Psoas muscle (tissue), 7 donors: ENCODE measurements at regions not wholly inside any gene's neighbourhood (a gene's known extent, or its start where the extent isn't known, plus 50 kb on each side); places are given as distances from the start of the nearest gene placed in this dataset.
A peak's percentile ranks its signal among the peaks of the same experiment; 100 is the strongest.
"Not testable (repeated sequence)": the region's sequence is repeated elsewhere in the genome, so short reads cannot be mapped to it uniquely, and the experiment has no call there.

Experiments
- ATAC-seq, 4 donors: fragments of 200-7000 bp; cut with Tn5 transposase; one replicate each; pipeline ENCODE4 v1.9.1; 2020; ENCODE audit warnings: moderate library complexity in 3 of 4, mild to moderate bottlenecking in 2 of 4
- DNase-seq, 2 donors: peaks; one replicate each; pipeline ENCODE4 v3.0.0-alpha.2; 2020
- H3K27ac ChIP-seq: fragments of 200-600 bp; one replicate; pipeline ENCODE4 v1.8.0; 2022
- H3K27me3 ChIP-seq, 3 donors: fragments of 200-600 bp in 1 of 3; one replicate each; pipeline versions ENCODE4 v1.6.1 to v1.8.0; 2013 to 2022; ENCODE audit warnings: low read length in 2 of 3, mild to moderate bottlenecking in 2 of 3, moderate library complexity in 1 of 3; ENCODE audit not compliant: insufficient read depth in 3 of 3
- H3K36me3 ChIP-seq, 2 donors: fragments of 200-600 bp in 1 of 2; one replicate each; pipeline versions ENCODE4 v1.6.1 to v1.8.0; 2013 to 2022; ENCODE audit warnings: low read depth in 1 of 2, mild to moderate bottlenecking in 1 of 2, moderate library complexity in 1 of 2; ENCODE audit not compliant: insufficient read depth in 1 of 2
- H3K4me1 ChIP-seq: fragments of 200-600 bp; one replicate; pipeline ENCODE4 v1.8.0; 2022
- H3K4me3 ChIP-seq: fragments of 200-600 bp; one replicate; pipeline ENCODE4 v1.8.0; 2022; ENCODE audit warnings: mild to moderate bottlenecking
- H3K9me3 ChIP-seq: fragments of 200-600 bp; one replicate; pipeline ENCODE4 v1.8.0; 2022
- WGBS, 3 donors: extraction: QIAGEN DNeasy Blood & Tissue Kit; methylation state at CpG; one replicate each; pipeline versions ENCODE4 v1.1.6 to v1.1.7; 2013; 5-methylcytosine and 5-hydroxymethylcytosine counted together
- intact Hi-C, 2 donors: fragments of 100-400 bp; cut with DNase I; formaldehyde crosslinking; loops; one replicate each; pipeline versions ENCODE4 v1.11.0 to v1.14.2; 2022
- donor health status: healthy with polysubstance abuse.
- donor health status: DM: no; HTN: no; CAD: no; lungs with moderate emphysema.
- donor health status: Bipolar disorder and iron deficiency.
- donor health status: healthy.
- donor health status: DM: yes; HTN: yes; CAD: no.
- donor health status: DM: no; HTN: no; CAD: no.
- donor health status: DM: yes; HTN: yes; CAD: no.

DNA sequence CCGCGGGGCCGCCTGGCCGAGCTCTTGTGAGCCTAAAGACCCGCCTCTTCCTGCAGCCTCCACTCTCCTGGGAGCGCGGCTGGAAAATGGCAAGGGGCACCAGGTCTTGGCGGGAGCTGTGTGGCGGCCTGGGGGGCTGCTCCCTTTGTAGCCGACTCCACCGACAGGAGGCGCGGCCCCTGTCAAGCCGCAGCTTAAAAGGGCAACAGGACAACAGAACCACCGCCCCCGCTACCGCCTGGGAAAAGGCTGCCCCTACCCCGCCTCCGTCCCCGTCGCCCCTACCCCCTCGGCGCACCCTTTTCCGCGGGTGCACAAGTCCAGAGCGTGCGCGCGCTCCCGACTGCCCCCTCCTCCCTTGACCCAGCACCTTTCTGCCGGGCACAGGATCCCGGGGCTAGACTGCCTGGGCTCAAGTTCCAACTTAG, 60.3 kb downstream of the GOLGA8K start:
- H3K36me3 ChIP-seq, H3K27me3 ChIP-seq, H3K9me3 ChIP-seq, intact Hi-C loops, H3K27ac ChIP-seq, H3K4me1 ChIP-seq: not testable (repeated sequence)
- peak in 1 of 2 donors; percentile 39 for DNase-seq
- ATAC-seq, result peak in 1 of 4 donors; percentile 32
- H3K4me3 ChIP-seq, result peak overlapping the region; percentile 45
- 1 to 2% (median 1%) methylated on average over 14 to 25 of the region's 32 CpGs for WGBS, 3 donors

DNA sequence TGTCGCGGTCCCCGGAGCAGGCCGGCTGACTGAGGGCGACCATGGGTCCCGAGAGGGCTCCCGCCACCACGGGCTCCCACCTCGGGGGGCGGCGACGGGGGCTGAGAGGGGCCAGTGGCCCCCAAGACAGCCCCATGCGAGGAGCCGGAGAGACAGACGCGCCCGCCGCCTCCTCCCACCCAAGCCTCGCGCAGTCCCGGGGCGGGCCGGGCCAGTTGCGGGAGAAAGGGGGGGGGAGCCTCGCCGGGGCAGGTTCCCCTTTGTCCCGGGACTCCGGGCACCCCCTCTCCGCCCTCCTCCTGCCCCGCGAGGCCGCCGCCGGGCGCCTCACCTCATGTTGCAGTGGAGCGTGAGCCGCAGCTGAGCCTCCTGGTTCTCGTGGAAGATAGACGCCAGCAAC, 60.8 kb downstream of the GOLGA8K start:
- H3K27ac ChIP-seq, H3K4me1 ChIP-seq, intact Hi-C loops, DNase-seq, H3K9me3 ChIP-seq, H3K27me3 ChIP-seq, H3K36me3 ChIP-seq, H3K4me3 ChIP-seq: not testable (repeated sequence)
- ATAC-seq, result peak in 1 of 4 donors; percentile 8
- WGBS, 3 donors, result 4% methylated on average over 11 of the region's 39 CpGs; no CpG with 5 or more reads in 2 of the 3 donors

DNA sequence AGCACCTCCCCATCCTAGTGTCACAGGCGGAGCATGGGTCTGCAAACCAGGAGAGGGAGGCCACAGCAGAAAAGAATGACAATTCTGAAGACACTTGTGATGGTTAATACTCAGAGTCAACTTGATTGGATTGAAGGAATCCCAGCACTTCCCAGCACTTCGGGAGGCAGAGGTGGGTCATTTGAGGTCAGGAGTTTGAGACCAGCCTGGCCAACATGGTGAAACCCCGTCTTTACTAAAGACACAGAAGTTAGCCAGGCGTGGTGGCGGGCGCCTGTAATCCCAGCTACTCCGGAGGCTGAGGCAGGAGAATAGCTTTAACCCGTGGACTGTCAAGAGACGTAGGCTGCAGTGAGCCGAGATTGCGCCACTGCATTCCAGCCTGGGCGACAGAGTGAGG, 61.6 kb downstream of the GOLGA8K start:
- intact Hi-C loops, H3K27ac ChIP-seq, H3K9me3 ChIP-seq, H3K4me1 ChIP-seq, H3K36me3 ChIP-seq, DNase-seq, ATAC-seq, H3K4me3 ChIP-seq, H3K27me3 ChIP-seq: not testable (repeated sequence)
- 19 to 62% (median 60%) methylated on average over 1 to 8 of the region's 12 CpGs for WGBS, 3 donors

DNA sequence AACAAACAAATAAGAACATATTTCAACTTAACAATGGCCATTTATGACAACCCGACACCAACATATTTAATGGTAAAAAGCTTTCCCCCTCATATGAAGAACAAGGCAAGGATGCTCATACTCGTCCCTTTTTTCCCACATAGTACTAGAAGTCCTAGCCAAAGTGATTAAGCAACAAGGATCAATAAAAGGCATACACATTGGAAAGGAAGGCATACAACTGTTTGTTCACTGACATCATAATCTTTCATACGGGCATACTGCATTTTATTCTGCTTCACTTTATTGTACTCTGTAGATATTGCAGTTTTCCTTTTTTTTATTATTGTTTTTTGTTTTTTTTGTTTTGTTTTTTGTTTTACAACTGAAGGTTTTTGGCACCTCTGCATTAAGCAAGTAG, 66.3 kb downstream of the GOLGA8K start:
- DNase-seq, intact Hi-C loops: not testable (repeated sequence)
- WGBS, 3 donors, result 60 to 94% (median 81%) methylated on average over 1 of the region's 3 CpGs

DNA sequence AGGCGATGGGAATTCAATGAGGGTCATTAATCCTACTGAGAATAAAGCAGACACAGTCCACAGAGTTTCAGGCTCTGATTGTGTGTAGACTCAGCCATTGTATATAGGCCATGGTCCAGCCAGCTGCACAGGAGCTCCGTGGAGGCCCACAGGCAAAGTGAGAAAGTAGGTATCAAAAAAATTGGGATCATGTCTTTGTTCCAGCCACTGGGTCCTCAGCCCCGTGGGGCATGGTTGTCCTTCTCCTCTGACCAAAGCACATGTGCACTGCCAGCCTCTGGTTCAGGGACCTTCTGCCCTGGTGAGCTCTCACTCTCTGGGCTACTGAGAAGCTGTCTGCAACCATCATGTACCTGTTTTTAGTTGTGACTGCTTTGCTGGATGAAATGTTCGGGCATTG, 79.7 kb downstream of the GOLGA8K start:
- ATAC-seq, H3K9me3 ChIP-seq, H3K4me1 ChIP-seq, H3K27me3 ChIP-seq, intact Hi-C loops, H3K27ac ChIP-seq, H3K36me3 ChIP-seq, H3K4me3 ChIP-seq: not testable (repeated sequence)
- WGBS, 3 donors, result 79 to 91% (median 90%) methylated on average over 3 of the region's 4 CpGs
- DNase-seq, result peak in 1 of 2 donors; percentile 19

More for the DNA sequence above, 66.3 kb downstream of the GOLGA8K start:
- not testable (repeated sequence) for H3K4me1 ChIP-seq, ATAC-seq, H3K9me3 ChIP-seq, H3K4me3 ChIP-seq, H3K36me3 ChIP-seq, H3K27ac ChIP-seq, H3K27me3 ChIP-seq

DNA sequence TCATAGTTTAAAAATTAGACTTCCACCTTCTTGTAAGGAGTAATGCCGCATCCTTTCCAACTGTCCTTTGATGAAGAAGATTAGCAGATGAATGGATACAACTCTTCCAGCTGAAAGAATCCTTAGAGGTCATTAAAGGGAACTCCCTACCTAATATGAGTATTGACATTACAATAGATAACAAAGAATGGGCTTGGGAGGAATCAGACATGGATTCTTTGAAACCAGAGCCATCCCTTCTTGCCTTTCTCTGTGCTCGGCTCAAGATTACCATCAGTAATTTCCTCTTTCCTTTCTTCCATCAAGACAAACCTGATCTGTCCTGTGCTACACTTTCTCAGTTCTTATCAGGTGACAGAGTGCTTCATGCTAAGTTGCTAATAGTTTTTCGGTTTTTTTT, 83.8 kb downstream of the GOLGA8K start:
- H3K4me3 ChIP-seq, DNase-seq, H3K27me3 ChIP-seq, H3K27ac ChIP-seq, ATAC-seq, intact Hi-C loops, H3K9me3 ChIP-seq, H3K4me1 ChIP-seq, H3K36me3 ChIP-seq: not testable (repeated sequence)
- 73 to 88% (median 83%) methylated on average over 2 of the region's 3 CpGs for WGBS, 3 donors

DNA sequence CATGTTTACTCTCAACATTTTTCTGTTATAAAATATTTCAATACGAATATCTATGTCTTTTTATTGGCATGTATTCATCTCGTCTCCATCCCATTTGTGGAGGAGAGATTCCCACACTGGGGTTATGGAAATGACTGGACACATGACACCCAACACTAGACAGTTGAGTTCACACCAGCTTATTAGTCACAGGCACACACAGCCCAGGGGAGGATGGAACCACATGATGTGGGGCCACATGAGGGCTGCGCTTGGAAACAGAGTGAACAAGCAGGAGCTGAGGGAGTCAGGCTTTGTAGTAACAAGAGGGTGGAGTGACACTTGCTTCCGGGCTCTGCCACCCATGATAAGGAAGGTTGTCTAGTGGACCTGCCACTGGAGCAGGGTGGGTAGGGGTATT, 86.6 kb downstream of the GOLGA8K start:
- H3K4me3 ChIP-seq, H3K27me3 ChIP-seq, ATAC-seq, H3K9me3 ChIP-seq, H3K4me1 ChIP-seq, intact Hi-C loops, H3K27ac ChIP-seq, H3K36me3 ChIP-seq, DNase-seq: not testable (repeated sequence)
- no CpG with 5 or more reads among the region's 4 CpGs for WGBS, 3 donors

DNA sequence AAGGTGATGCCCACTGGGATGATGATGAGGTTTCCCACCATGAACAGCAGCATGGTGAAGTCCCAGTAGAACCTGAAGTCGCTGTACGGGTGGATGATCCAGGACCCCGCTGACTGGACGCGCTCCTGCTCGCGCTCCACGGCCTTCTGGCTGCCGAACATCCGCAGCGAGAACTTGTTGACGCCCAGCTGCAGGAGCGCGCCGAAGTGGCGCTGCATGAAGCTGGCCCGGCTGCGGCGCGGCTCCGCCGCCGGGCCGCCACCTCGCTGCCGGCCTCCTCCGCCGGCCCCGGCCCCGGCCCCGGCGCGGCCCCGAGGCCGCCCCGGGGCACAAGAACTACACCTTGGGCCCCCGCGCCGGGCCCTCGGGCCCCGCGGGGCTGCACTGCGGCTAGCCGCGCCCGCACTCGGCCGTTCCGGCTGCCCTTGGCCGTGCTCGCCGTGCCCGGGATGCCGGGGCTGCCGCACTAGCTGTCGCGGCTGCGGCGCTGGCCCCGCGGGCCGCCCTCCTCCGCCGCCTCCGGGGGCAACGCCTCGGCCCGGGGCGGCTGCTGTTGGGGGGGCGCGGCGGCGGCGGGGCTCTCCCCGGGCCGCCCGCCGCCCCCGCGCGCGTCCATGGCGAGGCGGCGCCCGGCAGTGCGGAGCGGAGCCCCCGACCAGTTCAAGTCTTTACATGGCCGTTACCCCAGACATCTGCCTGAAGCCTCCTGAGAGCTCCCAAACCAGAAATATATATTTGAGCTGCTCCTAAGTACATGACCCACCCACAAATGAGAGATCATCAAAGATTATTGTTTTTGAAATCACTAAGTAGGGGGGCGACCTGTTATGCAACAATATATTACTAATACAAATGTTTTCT, 87.8 kb downstream of the GOLGA8K start:
- H3K4me1 ChIP-seq, H3K27me3 ChIP-seq, ATAC-seq, H3K27ac ChIP-seq, H3K9me3 ChIP-seq, H3K4me3 ChIP-seq, DNase-seq, H3K36me3 ChIP-seq, intact Hi-C loops: not testable (repeated sequence)
- 1 to 3% (median 2%) methylated on average over 8 to 29 of the region's 91 CpGs for WGBS, 3 donors

DNA sequence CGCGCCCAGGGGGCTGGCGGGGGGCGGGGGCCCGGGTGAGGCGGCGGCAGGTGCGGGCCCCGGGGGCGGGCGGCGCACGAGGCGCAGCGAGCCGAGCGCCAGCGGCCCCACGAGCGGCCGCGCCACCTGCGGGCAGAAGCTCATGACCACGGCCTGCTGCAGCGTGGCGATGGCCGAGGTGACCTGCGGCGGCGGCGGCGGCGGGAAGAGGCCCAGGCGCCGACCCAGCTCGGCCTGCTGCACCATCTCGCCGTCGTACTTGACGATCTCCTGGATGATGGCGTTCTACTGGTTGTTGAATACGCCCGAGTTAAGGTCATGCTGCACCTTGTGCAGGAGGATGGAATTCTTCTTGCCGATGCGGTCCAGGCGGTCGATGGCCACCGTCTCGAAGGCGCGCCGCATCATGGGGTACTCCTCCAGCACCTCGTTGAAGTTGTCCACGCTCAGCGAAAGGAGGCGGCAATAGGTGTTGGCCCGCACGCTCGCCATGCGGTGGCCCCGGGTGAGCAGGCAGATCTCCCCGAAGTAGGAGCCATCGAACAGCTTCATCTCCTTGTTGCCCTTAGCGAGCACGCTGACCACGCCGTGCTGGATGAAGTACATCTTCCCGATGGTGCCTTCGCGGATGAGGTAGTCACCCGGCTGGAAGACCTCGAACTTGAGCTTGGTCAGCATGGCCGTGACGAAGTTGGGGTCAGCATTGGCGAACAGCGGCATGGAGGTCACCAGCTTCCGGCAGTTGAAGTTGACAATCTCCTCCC, 89.5 kb downstream of the GOLGA8K start:
- H3K4me3 ChIP-seq, ATAC-seq, H3K36me3 ChIP-seq, DNase-seq, H3K27me3 ChIP-seq, H3K27ac ChIP-seq, H3K4me1 ChIP-seq, intact Hi-C loops, H3K9me3 ChIP-seq: not testable (repeated sequence)
- WGBS, 3 donors, result 67 to 95% (median 82%) methylated on average over 14 to 34 of the region's 77 CpGs

DNA sequence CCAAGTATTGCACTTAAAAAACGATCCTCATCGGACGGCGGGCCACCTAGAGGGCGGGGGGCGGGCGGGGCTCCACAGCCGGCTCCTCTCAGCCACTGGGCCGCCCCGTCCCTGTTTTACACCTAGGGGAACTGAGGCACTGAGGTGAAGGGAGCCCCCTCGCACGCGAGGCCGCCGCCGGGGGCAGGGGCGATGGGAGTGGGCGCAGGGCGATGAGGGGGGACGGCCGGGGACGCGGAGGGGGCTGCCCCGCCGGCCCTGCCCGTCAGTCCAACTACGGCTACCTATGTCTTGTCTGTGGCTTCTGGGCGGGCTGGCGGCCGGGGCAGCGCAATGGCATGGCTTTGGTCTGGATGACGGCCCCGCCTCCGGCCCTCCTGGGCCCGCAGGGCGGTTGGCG, 90.4 kb downstream of the GOLGA8K start:
- H3K4me3 ChIP-seq, intact Hi-C loops, H3K27me3 ChIP-seq, H3K36me3 ChIP-seq, DNase-seq, H3K27ac ChIP-seq, ATAC-seq, H3K9me3 ChIP-seq, H3K4me1 ChIP-seq: not testable (repeated sequence)
- 3 to 16% (median 10%) methylated on average over 6 to 31 of the region's 37 CpGs for WGBS, 3 donors

DNA sequence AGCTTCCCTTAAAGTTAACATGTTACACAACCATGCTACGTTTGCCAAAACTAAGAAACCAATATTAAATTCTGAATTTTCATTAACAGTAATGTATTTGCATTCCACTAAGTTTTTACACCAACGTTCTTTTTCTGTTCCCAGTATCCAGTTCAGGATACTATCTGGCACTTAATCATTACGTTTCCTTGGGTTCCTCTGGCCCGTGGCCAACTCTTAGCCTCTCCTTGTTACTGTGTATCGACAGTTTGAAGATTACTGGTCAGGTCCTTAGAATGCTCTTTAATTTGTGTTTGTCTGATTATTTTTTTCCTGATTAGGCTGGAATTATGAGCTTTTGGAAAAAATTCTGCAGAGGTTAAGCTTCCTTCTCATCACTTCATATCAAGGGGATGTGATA, 95.5 kb downstream of the GOLGA8K start:
- H3K27ac ChIP-seq, ATAC-seq, DNase-seq, H3K9me3 ChIP-seq, H3K4me3 ChIP-seq, H3K4me1 ChIP-seq, H3K36me3 ChIP-seq, intact Hi-C loops, H3K27me3 ChIP-seq: not testable (repeated sequence)
- 57 to 62% (median 59%) methylated on average over 4 to 5 of the region's 5 CpGs for WGBS, 3 donors
